ENCODE measurements at regions not wholly inside any gene's neighbourhood (a gene's known extent, or its start where the extent isn't known, plus 50 kb on each side); places are given as distances from the start of the nearest gene placed in this dataset.

- TF ChIP-seq, protein P1, sequence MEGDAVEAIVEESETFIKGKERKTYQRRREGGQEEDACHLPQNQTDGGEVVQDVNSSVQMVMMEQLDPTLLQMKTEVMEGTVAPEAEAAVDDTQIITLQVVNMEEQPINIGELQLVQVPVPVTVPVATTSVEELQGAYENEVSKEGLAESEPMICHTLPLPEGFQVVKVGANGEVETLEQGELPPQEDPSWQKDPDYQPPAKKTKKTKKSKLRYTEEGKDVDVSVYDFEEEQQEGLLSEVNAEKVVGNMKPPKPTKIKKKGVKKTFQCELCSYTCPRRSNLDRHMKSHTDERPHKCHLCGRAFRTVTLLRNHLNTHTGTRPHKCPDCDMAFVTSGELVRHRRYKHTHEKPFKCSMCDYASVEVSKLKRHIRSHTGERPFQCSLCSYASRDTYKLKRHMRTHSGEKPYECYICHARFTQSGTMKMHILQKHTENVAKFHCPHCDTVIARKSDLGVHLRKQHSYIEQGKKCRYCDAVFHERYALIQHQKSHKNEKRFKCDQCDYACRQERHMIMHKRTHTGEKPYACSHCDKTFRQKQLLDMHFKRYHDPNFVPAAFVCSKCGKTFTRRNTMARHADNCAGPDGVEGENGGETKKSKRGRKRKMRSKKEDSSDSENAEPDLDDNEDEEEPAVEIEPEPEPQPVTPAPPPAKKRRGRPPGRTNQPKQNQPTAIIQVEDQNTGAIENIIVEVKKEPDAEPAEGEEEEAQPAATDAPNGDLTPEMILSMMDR (conservative IDR thresholded peaks at IDR 0.05; ENCODE audit: low read length): no peak
- TF ChIP-seq EZH2phosphoT487 (IDR thresholded peaks at IDR 0.05; ENCODE audit: borderline replicate concordance, low read depth, low read length): no peak
Observed at GRCh38 chr12:13359636-13360035, 163.1 kb downstream of the EMP1 start.
